ENCODE measurements at regions not wholly inside any gene's neighbourhood (a gene's known extent, or its start where the extent isn't known, plus 50 kb on each side); places are given as distances from the start of the nearest gene placed in this dataset.
"Not testable (repeated sequence)": the region's sequence is repeated elsewhere in the genome, so short reads cannot be mapped to it uniquely, and the experiment has no call there.

DNA sequence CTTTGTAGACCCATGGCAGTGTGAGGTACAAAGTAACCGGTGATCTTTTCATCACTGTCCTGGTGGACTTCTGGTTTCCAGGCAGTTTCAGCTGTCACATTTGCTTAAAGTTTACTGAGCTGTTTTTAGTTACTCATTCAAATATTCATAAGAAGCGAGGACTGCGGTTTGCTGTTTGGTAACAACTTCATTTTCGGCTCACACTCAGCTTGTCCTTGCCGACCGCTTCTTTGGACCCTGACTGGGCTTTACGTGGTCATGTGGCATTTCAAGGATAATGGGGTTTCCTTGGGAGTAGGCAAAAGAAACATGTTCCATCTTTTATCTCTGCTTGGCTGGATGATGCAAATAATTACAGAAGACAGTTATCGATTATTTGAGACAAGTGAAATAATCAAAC lies 350.7 kb downstream of the PAX3 start:
- H3K36me3 ChIP-seq (replicated peaks; ENCODE audit: control insufficient read depth, insufficient read depth, low read length) = no peaks in the 10 kb centered on the region
- DNase-seq = no peak

GRCh38 chr2:221944452-221944851 lies 354.3 kb downstream of the PAX3 start:
- DNase-seq; H3K36me3 ChIP-seq (replicated peaks; ENCODE audit: control insufficient read depth, insufficient read depth, low read length); H3K4me3 ChIP-seq (ENCODE audit: insufficient read depth, low read depth, low read length); H3K27me3 ChIP-seq (ENCODE audit: control insufficient read depth, insufficient read depth, low read length): not testable (repeated sequence)

More for the DNA sequence above, 350.7 kb downstream of the PAX3 start:
- no peak overlapping the region for H3K4me3 ChIP-seq (ENCODE audit: insufficient read depth, low read depth, low read length)
- H3K27me3 ChIP-seq (ENCODE audit: control insufficient read depth, insufficient read depth, low read length) = no peaks in the 10 kb centered on the region

- DNase-seq = no peak
- no peaks in the 10 kb centered on the region for H3K36me3 ChIP-seq (replicated peaks; ENCODE audit: control insufficient read depth, insufficient read depth, low read length)
- H3K4me3 ChIP-seq (ENCODE audit: insufficient read depth, low read depth, low read length) = no peak overlapping the region
- no peaks in the 10 kb centered on the region for H3K27me3 ChIP-seq (ENCODE audit: control insufficient read depth, insufficient read depth, low read length)
These were observed 355.6 kb downstream of the PAX3 start for GRCh38 chr2:221943076-221943810.

DNA sequence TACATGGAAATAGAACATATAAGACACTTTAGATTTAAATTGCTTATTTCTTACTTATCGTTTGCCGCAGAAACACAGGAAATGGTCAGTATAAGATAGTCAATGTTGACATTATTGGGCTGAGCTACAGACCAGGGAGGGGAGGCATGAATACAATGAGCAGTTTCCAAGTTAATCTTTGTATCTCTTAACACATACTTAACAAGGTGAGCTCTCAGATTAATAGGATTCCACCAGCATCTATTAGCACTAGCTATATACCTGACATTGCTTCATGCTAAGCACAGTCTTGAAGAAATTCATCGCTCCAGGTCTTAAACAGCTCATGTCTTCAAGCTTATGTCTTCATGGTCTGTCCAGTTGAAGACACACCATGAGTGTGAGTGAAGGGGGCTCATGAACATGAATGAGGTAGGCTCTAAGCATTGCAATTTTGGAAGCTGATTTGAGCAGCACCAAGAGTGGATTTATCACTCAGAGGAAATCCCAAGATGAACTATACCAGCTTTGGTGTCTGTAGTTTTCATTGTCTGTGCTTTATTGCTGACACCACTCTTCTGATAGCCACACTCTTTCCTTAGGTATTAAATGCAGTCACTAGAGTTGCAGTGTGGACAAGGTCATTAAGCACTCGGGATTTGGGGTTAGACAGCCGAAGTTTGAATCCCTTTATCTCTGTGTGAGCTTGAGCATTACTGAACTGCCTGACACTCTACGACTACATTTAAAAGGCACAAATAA lies 359.3 kb upstream of the EPHA4 start:
- DNase-seq = no peak
- Histone ChIP-seq H3K27me3 (ENCODE audit: control insufficient read depth, insufficient read depth, low read length) (no peaks in the 10 kb centered on the region), H3K36me3 (replicated peaks; ENCODE audit: control insufficient read depth, insufficient read depth, low read length) (no peaks in the 10 kb centered on the region), H3K4me3 (ENCODE audit: insufficient read depth, low read depth, low read length) (no peak overlapping the region)

GRCh38 chr2:221929259-221929658 lies 357.2 kb upstream of the EPHA4 start:
- no peaks in the 10 kb centered on the region for H3K27me3 ChIP-seq (ENCODE audit: control insufficient read depth, insufficient read depth, low read length)
- H3K36me3 ChIP-seq (replicated peaks; ENCODE audit: control insufficient read depth, insufficient read depth, low read length) = no peaks in the 10 kb centered on the region
- H3K4me3 ChIP-seq (ENCODE audit: insufficient read depth, low read depth, low read length) = no peak overlapping the region
- no peak for DNase-seq

GRCh38 chr2:221926327-221926726 lies 354.2 kb upstream of the EPHA4 start:
- Histone ChIP-seq H3K4me3 (ENCODE audit: insufficient read depth, low read depth, low read length) (no peak overlapping the region), H3K36me3 (replicated peaks; ENCODE audit: control insufficient read depth, insufficient read depth, low read length) (no peaks in the 10 kb centered on the region), H3K27me3 (ENCODE audit: control insufficient read depth, insufficient read depth, low read length) (no peaks in the 10 kb centered on the region)
- no peak for DNase-seq

GRCh38 chr2:221924576-221924975 lies 352.5 kb upstream of the EPHA4 start:
- no peak for DNase-seq
- Histone ChIP-seq H3K4me3 (ENCODE audit: insufficient read depth, low read depth, low read length) (no peak overlapping the region), H3K36me3 (replicated peaks; ENCODE audit: control insufficient read depth, insufficient read depth, low read length) (no peaks in the 10 kb centered on the region), H3K27me3 (ENCODE audit: control insufficient read depth, insufficient read depth, low read length) (no peaks in the 10 kb centered on the region)

DNA sequence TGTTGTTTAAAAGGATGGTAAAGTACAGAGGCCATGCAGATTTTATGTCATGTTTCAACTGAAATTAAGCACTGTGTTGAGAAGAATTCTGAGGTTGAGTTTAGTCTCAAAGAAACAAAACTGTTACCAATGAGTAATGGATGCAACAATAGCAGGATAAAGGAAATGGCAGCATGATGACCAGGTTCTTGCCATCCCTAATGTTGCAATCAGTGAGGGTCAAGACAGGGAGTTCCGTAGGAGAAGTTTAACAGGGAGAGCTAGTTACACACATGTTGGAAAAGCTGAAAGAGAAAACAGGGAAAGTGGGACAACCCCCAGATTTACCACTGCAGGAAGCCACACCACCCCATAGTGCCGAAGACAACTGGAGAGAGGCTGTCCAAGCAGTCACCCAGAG lies 343.8 kb upstream of the EPHA4 start:
- Histone ChIP-seq H3K36me3 (replicated peaks; ENCODE audit: control insufficient read depth, insufficient read depth, low read length) (no peaks in the 10 kb centered on the region), H3K27me3 (ENCODE audit: control insufficient read depth, insufficient read depth, low read length) (no peaks in the 10 kb centered on the region), H3K4me3 (ENCODE audit: insufficient read depth, low read depth, low read length) (no peak overlapping the region)
- no peak for DNase-seq

GRCh38 chr2:221914334-221914880 lies 342.3 kb upstream of the EPHA4 start:
- H3K27me3 ChIP-seq (ENCODE audit: control insufficient read depth, insufficient read depth, low read length) = no peaks in the 10 kb centered on the region
- no peak overlapping the region for H3K4me3 ChIP-seq (ENCODE audit: insufficient read depth, low read depth, low read length)
- no peaks in the 10 kb centered on the region for H3K36me3 ChIP-seq (replicated peaks; ENCODE audit: control insufficient read depth, insufficient read depth, low read length)
- DNase-seq = no peak

GRCh38 chr2:221911890-221912289 lies 339.8 kb upstream of the EPHA4 start:
- H3K27me3 ChIP-seq (ENCODE audit: control insufficient read depth, insufficient read depth, low read length) = no peaks in the 10 kb centered on the region
- DNase-seq = no peak
- no peak overlapping the region for H3K4me3 ChIP-seq (ENCODE audit: insufficient read depth, low read depth, low read length)
- H3K36me3 ChIP-seq (replicated peaks; ENCODE audit: control insufficient read depth, insufficient read depth, low read length) = no peaks in the 10 kb centered on the region

DNA sequence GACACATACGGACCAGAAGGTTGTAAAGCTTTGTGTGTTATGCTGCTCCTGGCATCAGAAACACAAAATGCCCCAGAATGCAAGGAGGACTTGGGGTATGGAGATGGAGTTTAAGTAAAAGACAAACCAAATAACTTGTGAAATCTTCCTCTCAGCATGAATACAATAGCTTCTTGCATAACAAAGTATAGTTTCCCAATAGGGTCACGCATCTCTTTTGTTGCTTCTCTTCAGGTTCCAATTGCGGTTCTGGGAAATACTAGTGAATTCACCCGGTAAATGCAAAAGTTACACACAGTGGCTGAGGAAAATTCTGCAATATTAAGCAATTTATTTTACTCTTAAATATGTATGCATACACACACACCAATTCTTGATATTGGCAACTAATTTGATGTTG lies 339.2 kb upstream of the EPHA4 start:
- no peak for DNase-seq
- Histone ChIP-seq H3K4me3 (ENCODE audit: insufficient read depth, low read depth, low read length) (no peak overlapping the region), H3K27me3 (ENCODE audit: control insufficient read depth, insufficient read depth, low read length) (no peaks in the 10 kb centered on the region), H3K36me3 (replicated peaks; ENCODE audit: control insufficient read depth, insufficient read depth, low read length) (no peaks in the 10 kb centered on the region)

GRCh38 chr2:221908518-221908917 lies 336.4 kb upstream of the EPHA4 start:
- Histone ChIP-seq H3K27me3 (ENCODE audit: control insufficient read depth, insufficient read depth, low read length) (no peaks in the 10 kb centered on the region), H3K36me3 (replicated peaks; ENCODE audit: control insufficient read depth, insufficient read depth, low read length) (no peaks in the 10 kb centered on the region), H3K4me3 (ENCODE audit: insufficient read depth, low read depth, low read length) (no peak overlapping the region)
- DNase-seq = no peak

GRCh38 chr2:221897718-221898117 lies 325.6 kb upstream of the EPHA4 start:
- no peaks in the 10 kb centered on the region for H3K36me3 ChIP-seq (replicated peaks; ENCODE audit: control insufficient read depth, insufficient read depth, low read length)
- H3K27me3 ChIP-seq (ENCODE audit: control insufficient read depth, insufficient read depth, low read length) = no peaks in the 10 kb centered on the region
- H3K4me3 ChIP-seq (ENCODE audit: insufficient read depth, low read depth, low read length) = no peak overlapping the region
- no peak for DNase-seq

DNA sequence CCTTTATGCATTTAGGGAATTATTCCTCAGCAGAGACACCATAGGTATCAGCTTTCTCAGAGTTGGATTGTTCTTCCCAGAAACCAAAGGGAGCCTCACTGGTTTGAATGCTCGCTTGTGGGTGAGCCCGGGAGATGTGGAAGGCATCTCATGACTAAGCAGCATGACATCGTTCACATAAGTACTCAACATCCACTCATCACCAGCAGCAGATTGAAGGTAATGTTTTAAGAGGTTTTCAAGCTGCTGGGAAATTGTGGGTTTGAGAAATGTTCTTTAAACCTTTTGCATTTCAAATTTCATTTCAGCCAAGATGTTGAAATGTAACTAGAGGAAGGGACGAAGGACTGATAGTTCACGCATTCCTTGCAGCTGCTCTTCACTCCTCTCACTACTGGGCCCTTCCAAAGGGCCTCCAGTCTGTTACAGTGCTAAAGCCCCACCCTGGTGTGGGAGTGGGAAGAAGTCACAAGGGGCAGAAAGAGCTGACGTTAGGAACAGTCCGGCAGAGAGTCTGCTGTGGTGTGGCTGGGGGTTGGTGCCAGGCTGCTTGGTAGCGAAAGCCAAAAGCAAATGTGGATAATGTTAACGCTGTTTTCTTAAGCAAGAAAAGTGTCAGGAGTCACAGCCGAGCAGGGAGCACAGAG lies 324.5 kb upstream of the EPHA4 start:
- no peaks in the 10 kb centered on the region for H3K27me3 ChIP-seq (ENCODE audit: control insufficient read depth, insufficient read depth, low read length)
- DNase-seq = no peak
- no peak overlapping the region for H3K4me3 ChIP-seq (ENCODE audit: insufficient read depth, low read depth, low read length)
- no peaks in the 10 kb centered on the region for H3K36me3 ChIP-seq (replicated peaks; ENCODE audit: control insufficient read depth, insufficient read depth, low read length)

All from H7 (cell line).